ENCODE measurements at regions not wholly inside any gene's neighbourhood (a gene's known extent, or its start where the extent isn't known, plus 50 kb on each side); places are given as distances from the start of the nearest gene placed in this dataset.

- no peak overlapping the region for H3K27ac ChIP-seq
- H3K27me3 ChIP-seq = no peaks in the 10 kb centered on the region
- TF ChIP-seq CTCF (IDR thresholded peaks at IDR 0.05; ENCODE audit: poor library complexity) = no peak
- TF ChIP-seq EZH2phosphoT487 (IDR thresholded peaks at IDR 0.05; ENCODE audit: low read depth, severe bottlenecking, unreplicated experiment) = no peak
- no peak for TF ChIP-seq EZH2 (IDR thresholded peaks at IDR 0.05; ENCODE audit: borderline replicate concordance)
- no peaks in the 10 kb centered on the region for H4K20me1 ChIP-seq (ENCODE audit: insufficient read depth, poor library complexity, severe bottlenecking)
- 85% methylated on average over 6 of the region's 6 CpGs for WGBS (ENCODE audit: low lambda C conversion rate, missing lambda C conversion rate)
- H3K79me2 ChIP-seq = no peaks in the 10 kb centered on the region
- DNase-seq (ENCODE audit: low spot score) = no peak
- H3K9me3 ChIP-seq (ENCODE audit: low read depth) = no peaks in the 10 kb centered on the region
- H3K4me2 ChIP-seq = no peak overlapping the region
- H3K4me1 ChIP-seq (ENCODE audit: insufficient read depth) = peaks cover 7% of the 10 kb centered on the region
- H3K9me2 ChIP-seq (replicated peaks; ENCODE audit: insufficient read depth) = no peaks in the 10 kb centered on the region
- no peak overlapping the region for H2AFZ ChIP-seq
- H3K4me3 ChIP-seq = no peak overlapping the region
- H3K36me3 ChIP-seq (replicated peaks; ENCODE audit: insufficient read depth, low read depth) = no peaks in the 10 kb centered on the region
These were observed 147.6 kb downstream of the SOX9 start for GRCh38 chr17:72268431-72268830.

- no peak for DNase-seq (ENCODE audit: low spot score)
- 68% methylated on average over 6 of the region's 6 CpGs for WGBS (ENCODE audit: low lambda C conversion rate, missing lambda C conversion rate)
- Histone ChIP-seq H3K4me1 (ENCODE audit: insufficient read depth) (peaks cover 7% of the 10 kb centered on the region), H3K27ac (no peak overlapping the region), H3K27me3 (no peaks in the 10 kb centered on the region), H3K79me2 (no peaks in the 10 kb centered on the region), H3K4me2 (no peak overlapping the region), H4K20me1 (ENCODE audit: insufficient read depth, poor library complexity, severe bottlenecking) (no peaks in the 10 kb centered on the region), H3K36me3 (replicated peaks; ENCODE audit: insufficient read depth, low read depth) (no peaks in the 10 kb centered on the region), H3K9me3 (ENCODE audit: low read depth) (no peaks in the 10 kb centered on the region), H2AFZ (no peak overlapping the region), H3K9me2 (replicated peaks; ENCODE audit: insufficient read depth) (no peaks in the 10 kb centered on the region), H3K4me3 (no peak overlapping the region)
- TF ChIP-seq CTCF (IDR thresholded peaks at IDR 0.05; ENCODE audit: poor library complexity) (no peak), EZH2 (IDR thresholded peaks at IDR 0.05; ENCODE audit: borderline replicate concordance) (no peak), EZH2phosphoT487 (IDR thresholded peaks at IDR 0.05; ENCODE audit: low read depth, severe bottlenecking, unreplicated experiment) (no peak)
These were observed 149.6 kb downstream of the SOX9 start for GRCh38 chr17:72270273-72270924.

GRCh38 chr17:72271603-72272002, 150.8 kb downstream of the SOX9 start:
- Histone ChIP-seq H2AFZ (no peak overlapping the region), H3K27ac (no peak overlapping the region), H3K27me3 (no peaks in the 10 kb centered on the region), H3K9me3 (ENCODE audit: low read depth) (no peaks in the 10 kb centered on the region), H3K4me2 (no peak overlapping the region), H4K20me1 (ENCODE audit: insufficient read depth, poor library complexity, severe bottlenecking) (no peaks in the 10 kb centered on the region), H3K9me2 (replicated peaks; ENCODE audit: insufficient read depth) (no peaks in the 10 kb centered on the region), H3K4me1 (ENCODE audit: insufficient read depth) (no peaks in the 10 kb centered on the region), H3K4me3 (no peak overlapping the region), H3K79me2 (no peaks in the 10 kb centered on the region), H3K36me3 (replicated peaks; ENCODE audit: insufficient read depth, low read depth) (no peaks in the 10 kb centered on the region)
- 100% methylated on average over 1 of the region's 1 CpG for WGBS (ENCODE audit: low lambda C conversion rate, missing lambda C conversion rate)
- no peak for DNase-seq (ENCODE audit: low spot score)
- no peak for TF ChIP-seq EZH2phosphoT487 (IDR thresholded peaks at IDR 0.05; ENCODE audit: low read depth, severe bottlenecking, unreplicated experiment)
- TF ChIP-seq CTCF (IDR thresholded peaks at IDR 0.05; ENCODE audit: poor library complexity) = no peak
- no peak for TF ChIP-seq EZH2 (IDR thresholded peaks at IDR 0.05; ENCODE audit: borderline replicate concordance)
